ENCODE measurements at regions not wholly inside any gene's neighbourhood (a gene's known extent, or its start where the extent isn't known, plus 50 kb on each side); places are given as distances from the start of the nearest gene placed in this dataset.

DNA sequence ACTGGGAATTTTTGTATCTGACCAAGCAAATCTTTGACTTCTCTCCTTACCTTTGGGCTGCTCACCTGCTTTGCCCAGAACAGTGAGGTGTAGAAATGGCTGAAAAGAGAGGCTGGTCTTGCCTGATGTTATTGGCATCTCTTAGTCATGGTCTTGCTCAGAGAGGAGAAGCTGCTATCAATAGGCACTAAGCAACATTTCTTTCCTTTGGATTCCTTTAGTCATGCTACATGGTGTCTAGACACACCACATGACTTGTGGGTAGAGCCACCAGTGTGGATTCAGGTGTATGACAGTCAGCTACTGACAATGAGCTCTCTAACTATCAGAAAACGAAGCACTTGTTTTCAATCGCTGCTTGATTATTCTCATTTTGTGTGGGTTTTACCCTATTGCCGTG, 341.3 kb upstream of the DCC start:
- Histone ChIP-seq H3K79me2 (ENCODE audit: insufficient read depth, low read length) (no peaks in the 10 kb centered on the region), H3K27ac (ENCODE audit: low read depth in 1 of 2, low read length in 2 of 2) (no peak overlapping the region), H4K20me1 (ENCODE audit: insufficient read depth, low read length) (no peaks in the 10 kb centered on the region), H3K9me3 (replicated peaks in 1 of 2; ENCODE audit: control insufficient read depth in 1 of 2, insufficient read depth in 1 of 2, low read length in 2 of 2) (no peaks in the 10 kb centered on the region), H3K9ac (ENCODE audit: insufficient read depth, low read length, poor library complexity, severe bottlenecking) (no peak overlapping the region), H3K27me3 (ENCODE audit: control insufficient read depth in 2 of 2, insufficient read depth in 2 of 2, low read length in 2 of 2) (no peaks in the 10 kb centered on the region), H2AFZ (ENCODE audit: insufficient read depth, low read depth, low read length, poor library complexity, severe bottlenecking) (no peak overlapping the region), H3K4me1 (ENCODE audit: control insufficient read depth in 1 of 2, insufficient read depth in 2 of 2, low read length in 2 of 2) (no peaks in the 10 kb centered on the region), H3K4me3 (replicated peaks in 1 of 3; ENCODE audit: low read depth in 2 of 3, low read length in 3 of 3) (no peak overlapping the region), H3K36me3 (replicated peaks in 1 of 2; ENCODE audit: control insufficient read depth in 1 of 2, insufficient read depth in 2 of 2, low read length in 2 of 2) (no peaks in the 10 kb centered on the region), H3K4me2 (replicated peaks; ENCODE audit: extremely low read depth, low read length, poor library complexity, severe bottlenecking) (no peak overlapping the region)
- no peak overlapping the region for H3K4me3 Mint-ChIP-seq
- no peak overlapping the region for H3K27ac Mint-ChIP-seq
- H3K4me1 Mint-ChIP-seq = no peaks in the 10 kb centered on the region
- intact Hi-C loops (cut with micrococcal nuclease) = no loop called here
- WGBS (ENCODE audit: insufficient coverage) = 83% methylated on average over 3 of the region's 3 CpGs
- H3K36me3 Mint-ChIP-seq = no peaks in the 10 kb centered on the region
- H3K9me3 Mint-ChIP-seq = peaks cover 0 to 7% (median 0%) of the 10 kb centered on the region in 7 donors
- DNase-seq = no peak
- no peaks in the 10 kb centered on the region for H3K27me3 Mint-ChIP-seq (ENCODE audit: low read depth in 3 of 3)
- no peak for TF ChIP-seq CTCF (IDR thresholded peaks at IDR 0.05)

- H3K27me3 ChIP-seq (ENCODE audit: control insufficient read depth in 2 of 2, insufficient read depth in 2 of 2, low read length in 2 of 2) = no peaks in the 10 kb centered on the region
- intact Hi-C loops (cut with micrococcal nuclease) = no loop called here
- no peaks in the 10 kb centered on the region for H4K20me1 ChIP-seq (ENCODE audit: insufficient read depth, low read length)
- no peaks in the 10 kb centered on the region for H3K36me3 Mint-ChIP-seq
- no peak overlapping the region for H3K4me3 Mint-ChIP-seq
- WGBS (ENCODE audit: insufficient coverage) = no CpG with 5 or more reads among the region's 2 CpGs
- H3K79me2 ChIP-seq (ENCODE audit: insufficient read depth, low read length) = no peaks in the 10 kb centered on the region
- no peaks in the 10 kb centered on the region for H3K4me1 ChIP-seq (ENCODE audit: control insufficient read depth in 1 of 2, insufficient read depth in 2 of 2, low read length in 2 of 2)
- no peak overlapping the region for H2AFZ ChIP-seq (ENCODE audit: insufficient read depth, low read depth, low read length, poor library complexity, severe bottlenecking)
- H3K4me3 ChIP-seq (replicated peaks in 1 of 3; ENCODE audit: low read depth in 2 of 3, low read length in 3 of 3) = no peak overlapping the region
- H3K27ac ChIP-seq (ENCODE audit: low read depth in 1 of 2, low read length in 2 of 2) = no peak overlapping the region
- H3K27ac Mint-ChIP-seq = no peak overlapping the region
- H3K4me2 ChIP-seq (replicated peaks; ENCODE audit: extremely low read depth, low read length, poor library complexity, severe bottlenecking) = no peak overlapping the region
- no peaks in the 10 kb centered on the region for H3K27me3 Mint-ChIP-seq (ENCODE audit: low read depth in 3 of 3)
- no peak for TF ChIP-seq CTCF (IDR thresholded peaks at IDR 0.05)
- peaks cover 0 to 7% (median 0%) of the 10 kb centered on the region in 7 donors for H3K9me3 Mint-ChIP-seq
- H3K36me3 ChIP-seq (replicated peaks in 1 of 2; ENCODE audit: control insufficient read depth in 1 of 2, insufficient read depth in 2 of 2, low read length in 2 of 2) = no peaks in the 10 kb centered on the region
- H3K9ac ChIP-seq (ENCODE audit: insufficient read depth, low read length, poor library complexity, severe bottlenecking) = no peak overlapping the region
- H3K4me1 Mint-ChIP-seq = no peaks in the 10 kb centered on the region
- H3K9me3 ChIP-seq (replicated peaks in 1 of 2; ENCODE audit: control insufficient read depth in 1 of 2, insufficient read depth in 1 of 2, low read length in 2 of 2) = no peaks in the 10 kb centered on the region
- DNase-seq = no peak
Observed at GRCh38 chr18:51999351-51999750, 340.6 kb upstream of the DCC start.

Data from CD14-positive monocyte (primary cell).